Middle frontal gyrus (tissue), 1 donor: ENCODE measurements at regions not wholly inside any gene's neighbourhood (a gene's known extent, or its start where the extent isn't known, plus 50 kb on each side); places are given as distances from the start of the nearest gene placed in this dataset.
"Not testable (repeated sequence)": the region's sequence is repeated elsewhere in the genome, so short reads cannot be mapped to it uniquely, and the experiment has no call there.

Source experiments
- DNase-seq: peaks from one replicate; pipeline ENCODE4 v3.0.0-alpha.2; 2015; ENCODE audit warnings: low spot score; ENCODE audit errors: extremely low spot score

DNA sequence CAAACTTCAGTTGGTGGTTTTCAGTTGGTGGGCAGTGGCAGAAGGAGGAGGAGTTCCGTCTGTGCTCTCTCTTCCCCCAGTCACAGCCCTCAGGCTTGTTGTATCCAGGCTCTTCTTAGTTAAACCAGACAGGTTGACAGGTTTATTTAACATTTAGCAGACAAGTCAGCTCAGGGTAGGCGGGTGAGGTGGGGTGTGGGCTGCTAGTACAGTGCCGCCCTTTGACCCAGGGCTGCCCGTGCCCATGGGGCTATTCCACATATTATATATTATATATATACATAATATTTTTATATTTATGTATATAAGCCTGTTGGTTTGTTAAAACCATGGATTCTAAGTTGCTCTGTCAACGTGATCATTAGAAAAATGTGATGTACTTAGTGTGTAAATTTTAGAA, 1740.6 kb upstream of the DEFB115 start:
- DNase-seq: not testable (repeated sequence)

DNA sequence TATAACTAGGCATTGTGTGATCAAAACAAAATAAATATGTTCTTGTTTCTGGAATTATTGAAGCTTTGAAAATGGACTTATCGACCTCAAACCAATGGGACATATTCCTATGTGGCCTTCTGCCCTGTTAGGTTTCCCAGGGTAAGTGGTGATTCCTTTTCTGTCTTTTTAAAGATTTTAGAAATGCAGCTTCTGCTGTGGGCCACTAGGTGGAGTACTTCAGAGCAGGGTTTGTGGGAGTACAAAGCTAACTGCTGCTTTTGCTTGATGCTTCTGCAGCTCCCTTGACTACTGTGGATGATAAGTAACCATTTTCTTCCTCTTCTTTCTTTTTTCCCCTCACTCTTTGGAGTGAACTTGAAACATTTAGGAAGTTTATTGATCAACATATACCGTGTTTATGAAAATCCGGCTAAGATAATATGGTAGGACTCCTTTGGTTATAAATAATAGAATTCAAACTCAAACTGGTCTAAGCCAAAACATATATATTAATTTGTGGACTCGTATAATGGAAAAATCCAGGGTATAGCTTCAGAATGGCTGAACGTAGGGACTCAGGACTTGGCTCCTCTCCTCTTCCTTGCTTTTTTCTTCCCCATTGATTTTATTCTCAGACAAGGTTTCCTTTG, 1737.7 kb upstream of the DEFB115 start:
- DNase-seq: not testable (repeated sequence)

DNA sequence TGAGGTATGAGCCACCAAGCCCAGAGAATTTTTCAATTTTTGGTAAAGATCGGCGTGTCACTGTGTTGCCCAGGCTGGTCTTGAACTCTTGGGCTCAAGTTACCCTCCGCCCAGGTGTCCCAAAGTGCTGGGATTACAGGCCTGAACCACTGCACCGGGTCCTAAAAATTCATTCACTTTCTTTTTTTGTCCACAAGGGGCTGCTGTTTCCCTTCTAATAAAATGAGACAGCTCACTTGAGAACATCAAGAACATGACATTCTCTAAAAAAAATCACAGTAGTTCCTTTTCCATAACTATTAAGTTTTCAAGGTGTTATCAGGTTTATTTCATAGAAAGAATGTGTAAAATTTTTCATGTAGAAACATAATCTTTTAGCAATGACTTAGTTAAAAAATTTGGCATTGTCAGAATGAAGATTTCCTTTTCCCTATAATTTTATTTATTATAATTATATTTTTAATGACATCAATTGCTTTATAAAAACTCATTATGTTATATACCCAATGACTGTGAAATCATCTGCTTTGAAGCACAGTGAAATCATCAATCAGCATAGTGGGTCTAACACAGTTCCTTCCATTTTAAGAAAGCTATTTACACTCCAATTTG, 1723.8 kb upstream of the DEFB115 start:
- DNase-seq: not testable (repeated sequence)

DNA sequence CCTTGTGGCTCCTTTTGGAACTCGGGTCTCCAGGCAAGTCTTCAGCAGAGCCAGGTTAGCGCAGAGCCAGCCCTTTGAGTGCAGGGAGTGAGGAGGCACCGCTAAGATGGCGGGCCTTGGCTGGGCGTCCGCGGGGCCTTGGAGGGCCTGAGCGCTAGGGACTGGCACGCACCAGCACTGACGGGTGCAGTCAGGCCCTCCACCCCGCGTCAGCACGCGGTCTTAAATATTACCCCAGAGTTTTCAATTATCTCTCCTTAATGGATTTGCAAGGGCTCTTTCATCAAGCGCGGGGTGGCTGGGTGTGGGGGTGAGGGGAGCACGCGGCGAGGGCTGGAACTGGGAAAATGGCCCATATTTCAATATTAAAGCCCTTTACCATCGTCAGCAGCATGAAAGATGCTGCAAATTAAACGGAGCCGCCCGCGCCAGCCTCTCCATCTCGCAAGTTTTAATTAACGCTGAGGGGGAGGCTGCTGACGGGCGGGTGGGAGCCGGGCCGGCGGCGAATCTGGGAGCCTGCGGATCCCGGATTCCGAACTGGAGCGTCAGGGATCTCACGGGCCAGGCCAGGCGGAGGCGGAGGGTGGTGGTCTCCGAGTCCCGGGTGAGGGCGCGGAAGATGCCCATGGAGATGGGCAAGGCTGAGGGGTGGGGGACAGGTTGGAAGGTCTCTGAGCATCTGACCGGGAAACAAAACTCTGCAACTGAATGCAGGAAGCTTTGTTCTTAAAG, 1690.4 kb upstream of the DEFB115 start:
- DNase-seq: not testable (repeated sequence)

DNA sequence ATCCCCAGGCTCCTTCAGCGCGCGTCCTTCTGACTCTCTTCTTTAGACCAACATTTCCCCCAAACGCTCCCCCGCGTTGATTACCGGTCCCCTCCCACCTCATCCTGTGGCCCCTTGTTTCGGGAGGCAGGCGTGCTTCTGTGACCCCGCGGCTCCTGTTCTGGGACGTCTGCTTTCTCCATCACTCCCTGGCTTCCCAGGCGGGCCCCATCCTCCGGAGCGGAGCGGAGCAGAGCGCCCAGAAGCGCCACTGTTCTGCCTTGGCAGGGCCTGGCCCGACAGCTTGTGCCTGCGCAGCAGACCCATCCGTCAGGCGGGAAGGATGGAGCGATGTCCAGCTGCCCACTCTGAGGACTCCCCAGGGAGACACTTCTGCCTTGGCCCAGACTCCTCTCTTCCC, 1689.8 kb upstream of the DEFB115 start:
- not testable (repeated sequence) for DNase-seq

DNA sequence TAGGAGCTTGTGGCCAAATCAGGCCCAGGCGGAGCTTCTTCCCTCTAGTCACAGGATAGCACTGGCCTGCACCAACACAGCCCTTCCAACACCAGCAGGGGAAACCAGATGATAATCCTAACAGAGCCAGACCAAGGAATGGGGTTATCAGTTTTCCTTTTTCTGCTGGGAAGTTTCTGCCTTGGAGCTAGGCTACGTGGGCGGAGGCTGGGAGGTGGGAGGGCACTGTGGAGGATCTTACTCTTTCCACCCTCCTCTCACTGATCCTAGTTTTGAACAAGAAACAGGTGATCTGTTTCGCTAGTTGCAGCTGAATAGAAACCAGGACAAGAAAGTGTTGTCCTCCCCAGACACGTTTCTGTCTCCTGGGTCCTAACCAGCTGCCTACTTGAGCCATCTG, 1687.3 kb upstream of the DEFB115 start:
- not testable (repeated sequence) for DNase-seq

DNA sequence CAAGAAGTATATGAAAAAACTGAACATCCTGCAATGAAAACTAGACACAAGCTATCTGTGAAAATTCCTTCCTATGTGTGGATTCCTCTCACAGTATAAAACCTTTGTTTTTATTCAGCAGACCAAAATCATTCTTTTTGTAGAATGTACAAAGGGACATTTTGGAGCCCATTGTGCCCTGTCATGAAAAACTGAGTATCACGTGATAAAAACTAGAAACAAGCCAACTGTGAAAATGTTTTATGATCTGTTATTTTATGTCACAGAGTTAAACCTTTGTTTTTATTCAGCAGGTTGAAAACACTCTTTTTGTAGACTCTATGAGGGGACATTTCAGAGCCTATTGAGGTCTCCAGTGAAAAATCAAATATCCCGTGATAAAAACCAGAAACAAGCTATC, 1667.9 kb upstream of the DEFB115 start:
- DNase-seq: not testable (repeated sequence)

DNA sequence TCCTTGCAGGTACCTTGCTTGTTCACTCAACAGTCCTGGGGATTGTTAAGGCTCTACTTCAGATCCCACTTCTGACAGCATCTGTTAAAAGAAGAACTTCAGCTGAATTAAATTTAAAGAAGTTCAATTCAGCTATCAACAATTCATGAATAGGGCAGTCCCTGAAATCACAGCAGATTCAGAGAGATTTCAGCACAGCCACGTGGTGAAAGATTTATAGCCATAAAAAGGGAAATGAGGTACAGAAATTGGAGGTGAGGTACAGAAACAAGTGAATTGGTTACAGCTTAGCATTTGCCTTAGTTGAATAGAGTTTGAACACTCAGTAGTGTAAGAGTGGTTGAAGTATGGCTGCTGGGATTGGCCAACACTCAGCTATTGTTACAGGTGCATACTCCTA, 1653.3 kb upstream of the DEFB115 start:
- not testable (repeated sequence) for DNase-seq

DNA sequence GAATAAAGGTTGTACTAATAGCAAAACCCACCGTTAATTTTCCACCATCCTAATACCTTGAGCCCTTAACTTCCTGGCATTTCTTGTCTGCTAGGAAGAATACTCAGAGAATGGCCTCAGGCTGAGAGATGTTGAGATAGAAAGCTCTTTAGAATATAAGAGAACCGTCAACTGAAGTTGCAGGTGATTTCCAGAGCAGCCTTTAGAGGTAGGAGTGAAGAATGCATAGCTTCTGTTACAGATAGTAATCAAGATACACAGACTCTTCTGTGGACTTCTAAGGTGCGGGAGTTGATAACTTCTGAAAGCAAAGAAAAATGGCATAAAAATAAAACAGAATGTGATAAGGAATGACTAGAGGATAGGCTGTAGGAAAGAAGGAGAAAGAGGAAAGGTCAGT, 1651.3 kb upstream of the DEFB115 start:
- not testable (repeated sequence) for DNase-seq

DNA sequence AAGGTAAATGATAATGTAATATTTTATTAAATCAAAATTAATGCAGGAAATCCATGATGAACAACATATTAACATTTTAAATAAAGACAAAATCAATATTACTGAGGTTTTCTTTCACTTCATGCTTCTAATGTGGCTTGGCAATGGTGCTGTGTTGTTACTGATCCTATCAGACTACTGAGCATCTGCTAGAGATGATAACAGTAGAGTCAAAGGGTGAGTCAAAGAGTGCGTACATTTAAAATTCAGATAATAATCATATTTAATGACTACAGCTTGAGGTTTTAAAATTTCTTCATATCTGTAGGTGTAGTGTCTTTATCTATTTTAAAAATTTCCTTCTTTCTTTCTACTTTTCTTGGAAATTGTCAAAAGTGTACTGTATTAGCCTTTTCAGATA, 1628.1 kb upstream of the DEFB115 start:
- DNase-seq: not testable (repeated sequence)
